ENCODE measurements at regions not wholly inside any gene's neighbourhood (a gene's known extent, or its start where the extent isn't known, plus 50 kb on each side); places are given as distances from the start of the nearest gene placed in this dataset.

DNA sequence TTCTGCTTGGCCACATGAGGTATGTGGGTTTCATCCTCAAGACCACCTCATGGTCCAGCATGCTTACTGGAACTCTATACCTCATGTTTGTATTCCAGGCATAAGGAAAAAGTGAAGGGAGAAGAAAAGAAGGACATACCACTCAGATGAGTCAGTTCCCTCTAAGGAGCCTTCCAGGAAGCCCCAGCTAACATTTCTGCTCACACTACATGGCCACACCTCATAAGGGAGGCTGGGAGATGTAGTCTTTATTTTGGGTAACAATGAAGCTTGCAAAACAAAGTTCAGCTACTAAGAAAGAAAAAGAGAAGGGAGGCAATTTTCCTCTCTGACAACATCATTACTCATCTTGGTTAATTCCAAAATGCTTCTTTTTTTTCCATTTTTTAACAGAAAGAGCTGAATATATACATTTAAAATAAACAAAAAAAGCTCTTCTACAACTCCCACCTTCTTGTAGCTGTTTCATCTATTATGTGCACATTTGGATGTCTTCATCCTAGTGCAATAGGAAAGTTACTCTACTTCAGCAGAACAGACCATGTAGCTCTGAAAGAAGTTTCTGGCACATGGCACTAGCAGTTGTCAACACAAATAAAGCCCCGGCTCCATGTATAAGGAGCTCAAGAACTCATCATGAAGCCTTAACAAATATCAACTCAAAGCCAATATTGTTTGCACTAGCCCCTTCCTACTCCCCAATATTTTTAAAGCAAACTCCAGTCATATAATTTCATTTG lies 123.6 kb upstream of the CCDC112 start:
- no peak for TF ChIP-seq GABPB1 (CRISPR knock-in tag; IDR thresholded peaks at IDR 0.05)
- TF ChIP-seq RCOR2 (CRISPR knock-in tag; IDR thresholded peaks at IDR 0.05), result no peak
- TF ChIP-seq SP1 (IDR thresholded peaks at IDR 0.05), result no peak
- TF ChIP-seq SP1 (CRISPR knock-in tag; IDR thresholded peaks at IDR 0.05), result no peak
- no peak for TF ChIP-seq PHB2 (IDR thresholded peaks at IDR 0.05; ENCODE audit: partially characterized antibody)
- TF ChIP-seq MTA1 (CRISPR knock-in tag; IDR thresholded peaks at IDR 0.05; ENCODE audit: borderline replicate concordance), result no peak
- TF ChIP-seq, protein P1, sequence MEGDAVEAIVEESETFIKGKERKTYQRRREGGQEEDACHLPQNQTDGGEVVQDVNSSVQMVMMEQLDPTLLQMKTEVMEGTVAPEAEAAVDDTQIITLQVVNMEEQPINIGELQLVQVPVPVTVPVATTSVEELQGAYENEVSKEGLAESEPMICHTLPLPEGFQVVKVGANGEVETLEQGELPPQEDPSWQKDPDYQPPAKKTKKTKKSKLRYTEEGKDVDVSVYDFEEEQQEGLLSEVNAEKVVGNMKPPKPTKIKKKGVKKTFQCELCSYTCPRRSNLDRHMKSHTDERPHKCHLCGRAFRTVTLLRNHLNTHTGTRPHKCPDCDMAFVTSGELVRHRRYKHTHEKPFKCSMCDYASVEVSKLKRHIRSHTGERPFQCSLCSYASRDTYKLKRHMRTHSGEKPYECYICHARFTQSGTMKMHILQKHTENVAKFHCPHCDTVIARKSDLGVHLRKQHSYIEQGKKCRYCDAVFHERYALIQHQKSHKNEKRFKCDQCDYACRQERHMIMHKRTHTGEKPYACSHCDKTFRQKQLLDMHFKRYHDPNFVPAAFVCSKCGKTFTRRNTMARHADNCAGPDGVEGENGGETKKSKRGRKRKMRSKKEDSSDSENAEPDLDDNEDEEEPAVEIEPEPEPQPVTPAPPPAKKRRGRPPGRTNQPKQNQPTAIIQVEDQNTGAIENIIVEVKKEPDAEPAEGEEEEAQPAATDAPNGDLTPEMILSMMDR (CRISPR knock-in tag; IDR thresholded peaks at IDR 0.05), result no peak
- no peak for TF ChIP-seq TBP (CRISPR knock-in tag; IDR thresholded peaks at IDR 0.05)
- no peak for TF ChIP-seq ATF1 (CRISPR knock-in tag; IDR thresholded peaks at IDR 0.05)
- no peak for TF ChIP-seq EED (CRISPR knock-in tag; IDR thresholded peaks at IDR 0.05)
- TF ChIP-seq ZBTB7A (CRISPR knock-in tag; IDR thresholded peaks at IDR 0.05), result no peak
- TF ChIP-seq, protein P2, sequence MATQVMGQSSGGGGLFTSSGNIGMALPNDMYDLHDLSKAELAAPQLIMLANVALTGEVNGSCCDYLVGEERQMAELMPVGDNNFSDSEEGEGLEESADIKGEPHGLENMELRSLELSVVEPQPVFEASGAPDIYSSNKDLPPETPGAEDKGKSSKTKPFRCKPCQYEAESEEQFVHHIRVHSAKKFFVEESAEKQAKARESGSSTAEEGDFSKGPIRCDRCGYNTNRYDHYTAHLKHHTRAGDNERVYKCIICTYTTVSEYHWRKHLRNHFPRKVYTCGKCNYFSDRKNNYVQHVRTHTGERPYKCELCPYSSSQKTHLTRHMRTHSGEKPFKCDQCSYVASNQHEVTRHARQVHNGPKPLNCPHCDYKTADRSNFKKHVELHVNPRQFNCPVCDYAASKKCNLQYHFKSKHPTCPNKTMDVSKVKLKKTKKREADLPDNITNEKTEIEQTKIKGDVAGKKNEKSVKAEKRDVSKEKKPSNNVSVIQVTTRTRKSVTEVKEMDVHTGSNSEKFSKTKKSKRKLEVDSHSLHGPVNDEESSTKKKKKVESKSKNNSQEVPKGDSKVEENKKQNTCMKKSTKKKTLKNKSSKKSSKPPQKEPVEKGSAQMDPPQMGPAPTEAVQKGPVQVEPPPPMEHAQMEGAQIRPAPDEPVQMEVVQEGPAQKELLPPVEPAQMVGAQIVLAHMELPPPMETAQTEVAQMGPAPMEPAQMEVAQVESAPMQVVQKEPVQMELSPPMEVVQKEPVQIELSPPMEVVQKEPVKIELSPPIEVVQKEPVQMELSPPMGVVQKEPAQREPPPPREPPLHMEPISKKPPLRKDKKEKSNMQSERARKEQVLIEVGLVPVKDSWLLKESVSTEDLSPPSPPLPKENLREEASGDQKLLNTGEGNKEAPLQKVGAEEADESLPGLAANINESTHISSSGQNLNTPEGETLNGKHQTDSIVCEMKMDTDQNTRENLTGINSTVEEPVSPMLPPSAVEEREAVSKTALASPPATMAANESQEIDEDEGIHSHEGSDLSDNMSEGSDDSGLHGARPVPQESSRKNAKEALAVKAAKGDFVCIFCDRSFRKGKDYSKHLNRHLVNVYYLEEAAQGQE (IDR thresholded peaks at IDR 0.05; ENCODE audit: borderline replicate concordance in 1 of 2, low read depth in 1 of 2, low read length in 2 of 2), result no peak
- TF ChIP-seq, protein P3, sequence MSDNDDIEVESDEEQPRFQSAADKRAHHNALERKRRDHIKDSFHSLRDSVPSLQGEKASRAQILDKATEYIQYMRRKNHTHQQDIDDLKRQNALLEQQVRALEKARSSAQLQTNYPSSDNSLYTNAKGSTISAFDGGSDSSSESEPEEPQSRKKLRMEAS (IDR thresholded peaks at IDR 0.05), result no peak
- TF ChIP-seq, protein P4, sequence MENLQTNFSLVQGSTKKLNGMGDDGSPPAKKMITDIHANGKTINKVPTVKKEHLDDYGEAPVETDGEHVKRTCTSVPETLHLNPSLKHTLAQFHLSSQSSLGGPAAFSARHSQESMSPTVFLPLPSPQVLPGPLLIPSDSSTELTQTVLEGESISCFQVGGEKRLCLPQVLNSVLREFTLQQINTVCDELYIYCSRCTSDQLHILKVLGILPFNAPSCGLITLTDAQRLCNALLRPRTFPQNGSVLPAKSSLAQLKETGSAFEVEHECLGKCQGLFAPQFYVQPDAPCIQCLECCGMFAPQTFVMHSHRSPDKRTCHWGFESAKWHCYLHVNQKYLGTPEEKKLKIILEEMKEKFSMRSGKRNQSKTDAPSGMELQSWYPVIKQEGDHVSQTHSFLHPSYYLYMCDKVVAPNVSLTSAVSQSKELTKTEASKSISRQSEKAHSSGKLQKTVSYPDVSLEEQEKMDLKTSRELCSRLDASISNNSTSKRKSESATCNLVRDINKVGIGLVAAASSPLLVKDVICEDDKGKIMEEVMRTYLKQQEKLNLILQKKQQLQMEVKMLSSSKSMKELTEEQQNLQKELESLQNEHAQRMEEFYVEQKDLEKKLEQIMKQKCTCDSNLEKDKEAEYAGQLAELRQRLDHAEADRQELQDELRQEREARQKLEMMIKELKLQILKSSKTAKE (CRISPR knock-in tag; IDR thresholded peaks at IDR 0.05; ENCODE audit: borderline replicate concordance), result no peak
